Activated CD4-positive, alpha-beta T cell treated with anti-CD3 and anti-CD28 coated beads, Interleukin-2, amount 50 U/mL, for 24 hours (primary cell): ENCODE measurements at regions not wholly inside any gene's neighbourhood (a gene's known extent, or its start where the extent isn't known, plus 50 kb on each side); places are given as distances from the start of the nearest gene placed in this dataset.

Experiments used
- DNase-seq, 2 donors: peaks; one replicate each; pipeline ENCODE4 v3.0.0-alpha.2; 2020; ENCODE audit warnings: low read depth in 1 of 2, low spot score in 1 of 2

- no peak for DNase-seq
Measured at GRCh38 chr5:82854956-82855355, 222.2 kb downstream of the TMEM167A start.

- no peak for DNase-seq
Measured at GRCh38 chr5:82851471-82851870, 225.7 kb downstream of the TMEM167A start.

- no peak for DNase-seq
Measured at GRCh38 chr5:82850393-82850792, 226.8 kb downstream of the TMEM167A start.

GRCh38 chr5:82849885-82850284, 227.3 kb downstream of the TMEM167A start:
- no peak for DNase-seq

- DNase-seq: no peak
Measured at GRCh38 chr5:82847562-82847961, 229.6 kb downstream of the TMEM167A start.

- no peak for DNase-seq
Measured at GRCh38 chr5:82839881-82840280, 237.3 kb downstream of the TMEM167A start.

- DNase-seq: no peak
Measured at GRCh38 chr5:82835488-82835887, 241.7 kb downstream of the TMEM167A start.

GRCh38 chr5:82834151-82834550, 243.0 kb downstream of the TMEM167A start:
- no peak for DNase-seq

GRCh38 chr5:82833277-82833676, 243.9 kb downstream of the TMEM167A start:
- DNase-seq: no peak

GRCh38 chr5:82832445-82832844, 244.7 kb downstream of the TMEM167A start:
- DNase-seq: no peak

GRCh38 chr5:82828211-82828610, 249.0 kb downstream of the TMEM167A start:
- DNase-seq: no peak

- no peak for DNase-seq
Measured at GRCh38 chr5:82827651-82828050, 249.5 kb downstream of the TMEM167A start.

GRCh38 chr5:82822634-82822927, 254.6 kb downstream of the TMEM167A start:
- DNase-seq: no peak

GRCh38 chr5:82821846-82822633, 255.2 kb downstream of the TMEM167A start:
- DNase-seq: no peak

- no peak for DNase-seq
Measured at GRCh38 chr5:82820961-82821845, 256.0 kb downstream of the TMEM167A start.

- no peak for DNase-seq
Measured at GRCh38 chr5:82820188-82820587, 257.0 kb downstream of the TMEM167A start.

- no peak for DNase-seq
Measured at GRCh38 chr5:82817897-82818676, 259.1 kb downstream of the TMEM167A start.

GRCh38 chr5:82816926-82817325, 260.3 kb downstream of the TMEM167A start:
- no peak for DNase-seq

- DNase-seq: no peak
Measured at GRCh38 chr5:82815871-82816270, 261.3 kb downstream of the TMEM167A start.

- DNase-seq: no peak
Measured at GRCh38 chr5:82813861-82814260, 263.3 kb downstream of the TMEM167A start.

GRCh38 chr5:82812575-82812974, 264.6 kb downstream of the TMEM167A start:
- no peak for DNase-seq

- no peak for DNase-seq
Measured at GRCh38 chr5:82811490-82811889, 265.7 kb downstream of the TMEM167A start.
